GM12892 (cell line): ENCODE measurements at regions not wholly inside any gene's neighbourhood (a gene's known extent, or its start where the extent isn't known, plus 50 kb on each side); places are given as distances from the start of the nearest gene placed in this dataset.

Source experiments
- POLR2A ChIP-seq: IDR thresholded peaks from 2 replicates; pipeline ENCODE4 v1.6.1; 2011; ENCODE audit warnings: low read depth, low read length, control low read depth
- POLR2AphosphoS5 ChIP-seq: IDR thresholded peaks from 2 replicates; pipeline ENCODE4 v1.6.1; 2011; ENCODE audit warnings: low read depth, low read length, control low read depth

- TF ChIP-seq POLR2A (no peak), POLR2AphosphoS5 (no peak)
Observed at GRCh38 chr12:67085699-67086098, 183.5 kb upstream of the CAND1 start.
